ENCODE measurements at regions not wholly inside any gene's neighbourhood (a gene's known extent, or its start where the extent isn't known, plus 50 kb on each side); places are given as distances from the start of the nearest gene placed in this dataset.

DNA sequence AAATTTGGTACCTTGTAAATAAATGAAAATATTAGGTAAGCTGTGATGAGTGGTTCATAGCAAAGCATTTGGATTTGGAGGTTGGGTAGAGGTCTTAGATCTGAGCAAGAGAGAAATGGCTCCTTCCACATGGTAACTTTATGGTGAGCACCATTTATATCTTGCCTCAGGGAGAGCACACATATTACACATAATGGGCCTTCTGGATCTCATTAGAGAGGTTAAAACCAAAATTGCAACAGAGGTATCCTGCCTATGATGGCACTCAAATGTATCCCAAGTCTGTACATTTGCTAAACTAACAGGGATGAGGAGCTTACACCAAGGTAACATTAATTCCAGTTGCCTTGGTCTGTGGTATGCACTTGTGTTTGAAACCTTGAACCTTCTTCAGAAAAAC is 87.1 kb upstream of the PUDP start:
- no peak overlapping the region for H3K27ac ChIP-seq
- no peaks in the 10 kb centered on the region for H3K9me3 ChIP-seq (ENCODE audit: control insufficient read depth, low read length)
- H3K9ac ChIP-seq, result no peak overlapping the region
- no peak overlapping the region for H3K4me2 ChIP-seq (ENCODE audit: low read length)
- H3K4me3 ChIP-seq (ENCODE audit: low read depth, low read length), result no peak overlapping the region
- no peak overlapping the region for H2AFZ ChIP-seq
- no peak for TF ChIP-seq CTCF (IDR thresholded peaks at IDR 0.05)
- H3K27me3 ChIP-seq (ENCODE audit: control insufficient read depth, insufficient read depth, low read length), result no peaks in the 10 kb centered on the region
- H3K79me2 ChIP-seq, result no peaks in the 10 kb centered on the region
- no peaks in the 10 kb centered on the region for H3K36me3 ChIP-seq (ENCODE audit: control insufficient read depth, insufficient read depth, low read length)
- no peaks in the 10 kb centered on the region for H3K4me1 ChIP-seq

DNA sequence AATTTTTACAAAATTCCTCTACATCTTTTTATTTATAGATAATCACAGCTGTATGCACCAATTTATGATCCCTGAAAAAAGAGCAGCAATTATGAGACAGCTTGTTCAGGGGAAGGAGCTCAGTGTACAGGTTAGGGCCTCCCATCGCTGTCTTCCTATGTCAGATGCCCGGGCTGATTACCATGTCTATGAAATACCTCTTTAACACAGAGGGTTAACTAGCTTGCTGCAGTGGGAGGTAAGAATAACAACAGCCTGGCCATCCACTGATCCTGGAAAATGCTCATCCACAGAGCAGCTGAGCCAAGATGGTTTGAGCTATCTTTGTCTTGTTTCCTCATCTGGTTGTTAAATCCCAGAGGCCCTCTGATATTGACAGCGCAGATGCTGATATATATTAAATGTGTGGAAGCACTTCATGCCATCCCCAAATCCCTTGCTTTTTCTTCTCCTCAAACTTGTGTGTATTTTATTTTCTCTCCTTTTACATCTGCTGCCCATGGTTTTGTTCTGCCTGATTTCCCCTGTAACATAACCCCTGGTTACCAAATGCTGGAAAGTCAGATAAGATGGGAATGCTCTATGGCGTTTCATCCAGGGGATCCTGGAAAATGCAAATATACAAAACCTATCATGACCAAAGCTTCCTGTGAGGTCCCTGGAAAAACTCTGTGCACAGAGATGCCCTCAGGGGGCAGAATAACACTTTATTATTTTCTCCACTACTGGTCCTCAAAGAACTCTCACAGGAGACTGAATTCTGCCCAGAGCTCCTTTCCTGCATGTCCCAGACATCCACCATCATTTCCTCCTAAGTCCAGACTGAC is 85.8 kb upstream of the PUDP start:
- Histone ChIP-seq H3K9me3 (ENCODE audit: control insufficient read depth, low read length) (no peaks in the 10 kb centered on the region), H2AFZ (no peak overlapping the region), H3K27me3 (ENCODE audit: control insufficient read depth, insufficient read depth, low read length) (no peaks in the 10 kb centered on the region), H3K36me3 (ENCODE audit: control insufficient read depth, insufficient read depth, low read length) (no peaks in the 10 kb centered on the region), H3K27ac (no peak overlapping the region), H3K4me1 (no peaks in the 10 kb centered on the region), H3K4me3 (ENCODE audit: low read depth, low read length) (no peak overlapping the region), H3K79me2 (no peaks in the 10 kb centered on the region), H3K9ac (no peak overlapping the region), H3K4me2 (ENCODE audit: low read length) (no peak overlapping the region)
- no peak for TF ChIP-seq CTCF (IDR thresholded peaks at IDR 0.05)

GRCh38 chrX:7228226-7228625 is 80.3 kb upstream of the PUDP start:
- H3K4me1 ChIP-seq, result no peaks in the 10 kb centered on the region
- H3K9ac ChIP-seq, result no peak overlapping the region
- no peaks in the 10 kb centered on the region for H3K9me3 ChIP-seq (ENCODE audit: control insufficient read depth, low read length)
- no peaks in the 10 kb centered on the region for H3K36me3 ChIP-seq (ENCODE audit: control insufficient read depth, insufficient read depth, low read length)
- H3K79me2 ChIP-seq, result no peaks in the 10 kb centered on the region
- H2AFZ ChIP-seq, result no peak overlapping the region
- H3K27ac ChIP-seq, result no peak overlapping the region
- H3K4me3 ChIP-seq (ENCODE audit: low read depth, low read length), result no peak overlapping the region
- no peak for TF ChIP-seq CTCF (IDR thresholded peaks at IDR 0.05)
- H3K4me2 ChIP-seq (ENCODE audit: low read length), result no peak overlapping the region
- no peaks in the 10 kb centered on the region for H3K27me3 ChIP-seq (ENCODE audit: control insufficient read depth, insufficient read depth, low read length)

GRCh38 chrX:7225338-7225737 is 77.4 kb upstream of the PUDP start:
- no peak for TF ChIP-seq CTCF (IDR thresholded peaks at IDR 0.05)
- Histone ChIP-seq H2AFZ (no peak overlapping the region), H3K9me3 (ENCODE audit: control insufficient read depth, low read length) (no peaks in the 10 kb centered on the region), H3K36me3 (ENCODE audit: control insufficient read depth, insufficient read depth, low read length) (no peaks in the 10 kb centered on the region), H3K79me2 (no peaks in the 10 kb centered on the region), H3K4me1 (no peaks in the 10 kb centered on the region), H3K4me3 (ENCODE audit: low read depth, low read length) (no peak overlapping the region), H3K9ac (no peak overlapping the region), H3K27ac (no peak overlapping the region), H3K27me3 (ENCODE audit: control insufficient read depth, insufficient read depth, low read length) (no peaks in the 10 kb centered on the region), H3K4me2 (ENCODE audit: low read length) (no peak overlapping the region)

DNA sequence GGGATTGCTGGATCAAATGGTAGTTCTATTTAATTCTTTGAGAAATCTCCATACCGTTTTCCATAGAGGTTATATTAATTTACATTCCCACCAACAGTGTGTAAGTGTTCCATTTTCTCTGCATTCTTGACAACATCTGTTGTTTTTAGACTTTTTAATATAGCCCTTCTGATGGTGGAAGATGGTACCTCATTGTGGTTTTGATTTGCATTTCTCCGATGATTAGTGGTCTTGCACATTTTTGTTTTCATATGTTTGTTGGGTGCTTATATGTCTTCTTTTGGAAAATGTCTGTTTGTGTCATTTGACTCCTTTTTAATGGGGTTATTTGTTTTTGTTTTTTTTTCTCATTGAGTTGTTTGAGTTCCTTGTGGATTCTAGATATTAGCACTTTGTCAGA is 75.3 kb upstream of the PUDP start:
- TF ChIP-seq CTCF (IDR thresholded peaks at IDR 0.05), result no peak
- H3K27ac ChIP-seq, result no peak overlapping the region
- no peak overlapping the region for H3K9ac ChIP-seq
- peaks cover 6% of the 10 kb centered on the region for H3K4me1 ChIP-seq
- H2AFZ ChIP-seq, result no peak overlapping the region
- H3K4me3 ChIP-seq (ENCODE audit: low read depth, low read length), result no peak overlapping the region
- no peaks in the 10 kb centered on the region for H3K27me3 ChIP-seq (ENCODE audit: control insufficient read depth, insufficient read depth, low read length)
- H3K36me3 ChIP-seq (ENCODE audit: control insufficient read depth, insufficient read depth, low read length), result no peaks in the 10 kb centered on the region
- H3K79me2 ChIP-seq, result no peaks in the 10 kb centered on the region
- H3K9me3 ChIP-seq (ENCODE audit: control insufficient read depth, low read length), result no peaks in the 10 kb centered on the region
- no peak overlapping the region for H3K4me2 ChIP-seq (ENCODE audit: low read length)
